ENCODE measurements at regions not wholly inside any gene's neighbourhood (a gene's known extent, or its start where the extent isn't known, plus 50 kb on each side); places are given as distances from the start of the nearest gene placed in this dataset.

- H3K4me3 Mint-ChIP-seq: no peak overlapping the region
- ATAC-seq (no peak), DNase-seq (no peak)
- no peaks in the 10 kb centered on the region for H3K4me1 Mint-ChIP-seq (ENCODE audit: low read depth)
- H3K9me3 Mint-ChIP-seq: peaks cover 9% of the 10 kb centered on the region
- no peaks in the 10 kb centered on the region for H3K36me3 Mint-ChIP-seq (ENCODE audit: insufficient read depth)
- no peaks in the 10 kb centered on the region for H3K27me3 Mint-ChIP-seq (ENCODE audit: low read depth)
These were observed 289.2 kb downstream of the FGF9 start for GRCh38 chr13:21960108-21960507.

- Mint-ChIP-seq H3K36me3 (ENCODE audit: insufficient read depth) (no peaks in the 10 kb centered on the region), H3K9me3 (peaks cover 5% of the 10 kb centered on the region), H3K27me3 (ENCODE audit: low read depth) (no peaks in the 10 kb centered on the region), H3K4me3 (no peak overlapping the region), H3K4me1 (ENCODE audit: low read depth) (no peaks in the 10 kb centered on the region)
- no peak for ATAC-seq
- no peak for DNase-seq
These were observed 293.8 kb downstream of the FGF9 start for GRCh38 chr13:21964686-21965085.

- ATAC-seq (no peak), DNase-seq (no peak)
- Mint-ChIP-seq H3K4me1 (ENCODE audit: low read depth) (no peaks in the 10 kb centered on the region), H3K27me3 (ENCODE audit: low read depth) (no peaks in the 10 kb centered on the region), H3K9me3 (peaks cover 5% of the 10 kb centered on the region), H3K36me3 (ENCODE audit: insufficient read depth) (no peaks in the 10 kb centered on the region), H3K4me3 (no peak overlapping the region)
These were observed 294.2 kb downstream of the FGF9 start for GRCh38 chr13:21965095-21965494.

- ATAC-seq (no peak), DNase-seq (no peak)
- H3K9me3 Mint-ChIP-seq: peaks cover 5% of the 10 kb centered on the region
- H3K36me3 Mint-ChIP-seq (ENCODE audit: insufficient read depth): no peaks in the 10 kb centered on the region
- H3K4me3 Mint-ChIP-seq: no peak overlapping the region
- no peaks in the 10 kb centered on the region for H3K27me3 Mint-ChIP-seq (ENCODE audit: low read depth)
- no peaks in the 10 kb centered on the region for H3K4me1 Mint-ChIP-seq (ENCODE audit: low read depth)
These were observed 295.1 kb downstream of the FGF9 start for GRCh38 chr13:21966014-21966413.

GRCh38 chr13:21967871-21968270 is 297.0 kb downstream of the FGF9 start:
- no peaks in the 10 kb centered on the region for H3K27me3 Mint-ChIP-seq (ENCODE audit: low read depth)
- H3K36me3 Mint-ChIP-seq (ENCODE audit: insufficient read depth): no peaks in the 10 kb centered on the region
- ATAC-seq (no peak), DNase-seq (no peak)
- H3K4me1 Mint-ChIP-seq (ENCODE audit: low read depth): no peaks in the 10 kb centered on the region
- H3K9me3 Mint-ChIP-seq: no peaks in the 10 kb centered on the region
- H3K4me3 Mint-ChIP-seq: no peak overlapping the region

DNA sequence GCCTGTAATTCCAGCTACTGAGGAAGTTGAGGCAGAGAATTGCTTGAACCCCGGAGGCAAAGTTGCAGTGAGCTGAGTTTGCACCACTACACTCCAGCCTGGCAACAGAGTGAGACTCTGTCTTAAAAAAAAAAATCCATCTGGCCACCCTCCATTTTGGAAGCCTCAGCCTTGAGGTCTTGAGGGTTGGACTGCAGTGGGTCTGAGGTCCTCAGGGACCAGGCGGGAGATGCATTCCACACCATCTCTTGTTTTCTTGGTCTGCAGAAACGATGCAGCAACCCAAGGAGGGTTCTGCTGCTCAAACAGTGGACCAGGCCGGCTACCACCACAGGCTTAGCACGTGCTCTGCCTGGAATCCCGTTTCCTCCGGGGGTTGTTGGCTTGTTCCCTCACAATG is 299.3 kb downstream of the FGF9 start:
- H3K9me3 Mint-ChIP-seq: no peaks in the 10 kb centered on the region
- no peaks in the 10 kb centered on the region for H3K4me1 Mint-ChIP-seq (ENCODE audit: low read depth)
- DNase-seq: no peak
- ATAC-seq: no peak
- H3K27me3 Mint-ChIP-seq (ENCODE audit: low read depth): no peaks in the 10 kb centered on the region
- no peak overlapping the region for H3K4me3 Mint-ChIP-seq
- H3K36me3 Mint-ChIP-seq (ENCODE audit: insufficient read depth): no peaks in the 10 kb centered on the region

DNA sequence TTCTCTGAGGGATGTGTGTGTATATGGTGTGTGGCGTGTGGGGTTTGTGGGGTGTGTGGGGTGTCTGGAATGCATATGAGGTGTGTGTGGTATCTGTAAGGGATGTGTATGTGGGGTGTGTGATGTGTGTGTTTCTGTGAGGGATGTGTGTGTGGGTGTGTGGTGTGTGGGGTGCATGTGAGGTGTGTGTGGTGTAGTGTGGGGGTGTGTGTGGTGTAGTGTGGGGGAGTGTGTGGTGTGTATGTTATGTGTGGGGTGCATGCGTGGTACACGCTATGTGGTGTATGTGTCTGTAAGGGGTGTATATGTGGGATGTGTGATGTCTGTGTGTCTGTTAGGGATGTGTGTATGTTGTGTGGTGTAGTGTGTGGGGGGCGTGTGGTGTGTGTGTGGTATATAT is 300.0 kb downstream of the FGF9 start:
- Mint-ChIP-seq H3K4me3 (no peak overlapping the region), H3K4me1 (ENCODE audit: low read depth) (no peaks in the 10 kb centered on the region), H3K36me3 (ENCODE audit: insufficient read depth) (no peaks in the 10 kb centered on the region), H3K27me3 (ENCODE audit: low read depth) (no peaks in the 10 kb centered on the region), H3K9me3 (no peaks in the 10 kb centered on the region)
- no peak for DNase-seq
- no peak for ATAC-seq

- Mint-ChIP-seq H3K36me3 (ENCODE audit: insufficient read depth) (no peaks in the 10 kb centered on the region), H3K4me1 (ENCODE audit: low read depth) (no peaks in the 10 kb centered on the region), H3K9me3 (no peaks in the 10 kb centered on the region), H3K4me3 (no peak overlapping the region), H3K27me3 (ENCODE audit: low read depth) (no peaks in the 10 kb centered on the region)
- no peak for ATAC-seq
- no peak for DNase-seq
These were observed 301.1 kb downstream of the FGF9 start for GRCh38 chr13:21971662-21972621.

GRCh38 chr13:21973437-21974125 is 302.7 kb downstream of the FGF9 start:
- ATAC-seq (no peak), DNase-seq (no peak)
- Mint-ChIP-seq H3K36me3 (ENCODE audit: insufficient read depth) (no peaks in the 10 kb centered on the region), H3K27me3 (ENCODE audit: low read depth) (no peaks in the 10 kb centered on the region), H3K4me1 (ENCODE audit: low read depth) (no peaks in the 10 kb centered on the region), H3K9me3 (no peaks in the 10 kb centered on the region), H3K4me3 (no peak overlapping the region)

DNA sequence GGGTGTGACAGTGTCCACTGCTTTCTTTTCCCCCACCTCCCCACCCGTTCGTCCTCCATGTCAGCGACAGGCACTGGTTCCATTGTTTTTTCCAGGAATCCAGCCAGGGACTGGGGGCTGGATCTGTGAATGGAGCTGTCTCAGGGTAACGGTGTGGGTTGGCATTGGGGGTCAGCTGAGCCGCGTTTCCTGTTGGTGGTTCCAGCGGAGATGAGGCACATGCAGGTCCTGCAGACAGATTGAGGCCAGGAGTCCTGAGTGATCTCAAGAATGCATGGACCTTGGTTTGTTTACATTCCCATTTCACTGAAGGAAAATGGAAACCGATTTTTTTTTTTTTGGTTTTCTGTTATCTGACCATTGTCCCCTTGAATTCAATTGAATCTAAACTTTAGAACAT is 303.9 kb downstream of the FGF9 start:
- Mint-ChIP-seq H3K9me3 (no peaks in the 10 kb centered on the region), H3K36me3 (ENCODE audit: insufficient read depth) (no peaks in the 10 kb centered on the region), H3K27me3 (ENCODE audit: low read depth) (no peaks in the 10 kb centered on the region), H3K4me1 (ENCODE audit: low read depth) (no peaks in the 10 kb centered on the region), H3K4me3 (no peak overlapping the region)
- no peak for DNase-seq
- ATAC-seq: no peak

DNA sequence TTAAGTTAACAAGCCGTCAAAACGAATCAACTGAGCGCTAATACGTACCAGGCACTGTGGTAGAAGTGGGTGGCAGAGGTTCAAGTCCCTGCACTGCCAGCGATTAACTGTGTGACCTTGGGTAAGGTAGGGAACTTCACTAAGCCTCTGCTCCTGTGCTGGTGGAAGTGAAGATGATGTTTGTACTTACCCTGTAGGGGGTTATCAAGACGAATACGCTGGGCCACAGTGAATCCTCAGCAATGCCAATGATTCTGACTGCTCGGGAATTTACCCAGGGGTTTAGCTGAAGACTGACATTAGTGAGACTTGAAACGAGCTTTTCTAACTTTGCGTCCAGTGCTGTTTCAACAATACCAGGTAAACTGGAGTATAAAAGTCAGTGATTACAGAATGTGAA is 305.3 kb downstream of the FGF9 start:
- Mint-ChIP-seq H3K9me3 (no peaks in the 10 kb centered on the region), H3K4me1 (ENCODE audit: low read depth) (no peaks in the 10 kb centered on the region), H3K4me3 (no peak overlapping the region), H3K36me3 (ENCODE audit: insufficient read depth) (no peaks in the 10 kb centered on the region), H3K27me3 (ENCODE audit: low read depth) (no peaks in the 10 kb centered on the region)
- ATAC-seq: no peak
- DNase-seq: no peak

DNA sequence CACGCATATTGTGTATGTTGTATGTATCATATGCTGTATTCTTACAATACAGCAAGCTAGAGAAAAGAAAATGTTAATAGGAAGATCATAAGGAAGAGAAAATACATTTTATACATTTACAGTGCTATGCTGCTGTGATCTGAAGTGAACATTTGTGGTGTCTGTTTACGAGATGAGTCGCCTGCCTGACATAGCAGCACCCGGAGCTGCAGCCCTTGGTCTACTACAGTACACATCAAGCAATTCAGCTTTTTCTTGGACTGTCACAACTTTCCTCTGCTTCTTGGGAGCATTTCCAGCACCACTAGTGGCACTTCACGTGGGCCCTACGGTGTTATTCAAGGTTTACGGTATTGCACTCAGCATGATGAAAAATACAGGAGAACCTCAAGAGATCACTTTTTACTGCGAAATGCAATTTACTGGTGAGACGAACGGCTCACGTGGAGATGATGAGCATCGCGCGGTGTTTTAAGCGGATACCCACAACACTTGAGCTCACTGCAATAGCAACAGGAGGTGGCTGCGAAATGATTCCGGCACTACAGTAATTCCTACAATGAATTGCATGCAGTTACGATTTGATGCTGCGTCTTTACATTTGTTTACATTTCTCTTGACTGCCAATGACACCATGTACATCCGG is 308.4 kb downstream of the FGF9 start:
- DNase-seq (no peak), ATAC-seq (no peak)
- H3K4me3 Mint-ChIP-seq: no peak overlapping the region
- no peaks in the 10 kb centered on the region for H3K9me3 Mint-ChIP-seq
- no peaks in the 10 kb centered on the region for H3K27me3 Mint-ChIP-seq (ENCODE audit: low read depth)
- H3K36me3 Mint-ChIP-seq (ENCODE audit: insufficient read depth): no peaks in the 10 kb centered on the region
- H3K4me1 Mint-ChIP-seq (ENCODE audit: low read depth): no peaks in the 10 kb centered on the region

DNA sequence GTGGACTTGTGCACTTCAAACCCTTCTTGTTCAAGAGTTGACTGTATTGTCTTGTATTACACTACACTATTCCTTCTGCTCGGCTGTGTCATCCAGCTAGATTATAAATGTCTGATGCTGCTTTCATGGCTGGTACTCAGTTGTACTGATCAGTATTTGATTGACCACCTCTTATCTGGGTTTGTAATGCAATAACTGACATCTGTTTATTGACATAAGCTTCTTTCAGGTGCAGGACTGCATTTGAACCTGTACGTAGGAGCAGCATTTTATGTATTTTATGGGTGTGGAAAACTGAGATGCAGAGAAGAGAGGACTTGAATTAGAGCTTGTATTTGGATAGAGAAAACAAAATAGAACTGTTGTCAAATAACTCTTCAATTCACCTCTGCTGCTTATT is 309.2 kb downstream of the FGF9 start:
- no peaks in the 10 kb centered on the region for H3K9me3 Mint-ChIP-seq
- ATAC-seq: no peak
- no peaks in the 10 kb centered on the region for H3K27me3 Mint-ChIP-seq (ENCODE audit: low read depth)
- no peaks in the 10 kb centered on the region for H3K4me1 Mint-ChIP-seq (ENCODE audit: low read depth)
- no peaks in the 10 kb centered on the region for H3K36me3 Mint-ChIP-seq (ENCODE audit: insufficient read depth)
- no peak for DNase-seq
- H3K4me3 Mint-ChIP-seq: no peak overlapping the region

GRCh38 chr13:21984156-21984555 is 313.3 kb downstream of the FGF9 start:
- ATAC-seq: no peak
- no peaks in the 10 kb centered on the region for H3K36me3 Mint-ChIP-seq (ENCODE audit: insufficient read depth)
- no peak for DNase-seq
- H3K4me1 Mint-ChIP-seq (ENCODE audit: low read depth): no peaks in the 10 kb centered on the region
- H3K9me3 Mint-ChIP-seq: no peaks in the 10 kb centered on the region
- H3K4me3 Mint-ChIP-seq: no peak overlapping the region
- H3K27me3 Mint-ChIP-seq (ENCODE audit: low read depth): no peaks in the 10 kb centered on the region

DNA sequence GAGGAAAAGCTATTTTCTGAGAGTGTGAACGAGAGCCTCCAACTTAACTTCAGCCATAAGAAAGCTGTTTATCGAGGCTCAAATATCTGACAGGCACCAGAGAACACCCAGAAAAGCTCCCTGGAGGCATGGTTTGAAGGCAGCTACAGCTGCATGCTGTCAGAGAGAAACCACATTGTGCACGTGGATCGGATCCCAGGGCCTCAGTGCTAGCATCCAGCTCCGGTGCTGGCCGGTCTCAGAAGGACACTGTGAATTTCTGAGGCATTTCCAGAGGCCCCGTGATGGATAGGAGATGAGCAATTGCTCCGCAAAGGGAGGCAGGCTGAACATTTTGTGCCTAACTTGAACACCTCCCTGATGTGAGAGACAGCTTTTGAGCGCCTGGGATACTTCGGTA is 315.7 kb downstream of the FGF9 start:
- DNase-seq: no peak
- no peak for ATAC-seq
- H3K27me3 Mint-ChIP-seq (ENCODE audit: low read depth): no peaks in the 10 kb centered on the region
- no peaks in the 10 kb centered on the region for H3K36me3 Mint-ChIP-seq (ENCODE audit: insufficient read depth)
- no peaks in the 10 kb centered on the region for H3K4me1 Mint-ChIP-seq (ENCODE audit: low read depth)
- no peaks in the 10 kb centered on the region for H3K9me3 Mint-ChIP-seq
- no peak overlapping the region for H3K4me3 Mint-ChIP-seq
